Endothelial cell of hepatic sinusoid (primary cell): ENCODE measurements at regions not wholly inside any gene's neighbourhood (a gene's known extent, or its start where the extent isn't known, plus 50 kb on each side); places are given as distances from the start of the nearest gene placed in this dataset.
"Not testable (repeated sequence)": the region's sequence is repeated elsewhere in the genome, so short reads cannot be mapped to it uniquely, and the experiment has no call there.

ENCODE experiments used
- in situ Hi-C: cut with HindIII; loops from 2 replicates; pipeline ENCODE4 v1.10.0; 2017; ENCODE audit warnings: low sequenced_read_pairs

DNA sequence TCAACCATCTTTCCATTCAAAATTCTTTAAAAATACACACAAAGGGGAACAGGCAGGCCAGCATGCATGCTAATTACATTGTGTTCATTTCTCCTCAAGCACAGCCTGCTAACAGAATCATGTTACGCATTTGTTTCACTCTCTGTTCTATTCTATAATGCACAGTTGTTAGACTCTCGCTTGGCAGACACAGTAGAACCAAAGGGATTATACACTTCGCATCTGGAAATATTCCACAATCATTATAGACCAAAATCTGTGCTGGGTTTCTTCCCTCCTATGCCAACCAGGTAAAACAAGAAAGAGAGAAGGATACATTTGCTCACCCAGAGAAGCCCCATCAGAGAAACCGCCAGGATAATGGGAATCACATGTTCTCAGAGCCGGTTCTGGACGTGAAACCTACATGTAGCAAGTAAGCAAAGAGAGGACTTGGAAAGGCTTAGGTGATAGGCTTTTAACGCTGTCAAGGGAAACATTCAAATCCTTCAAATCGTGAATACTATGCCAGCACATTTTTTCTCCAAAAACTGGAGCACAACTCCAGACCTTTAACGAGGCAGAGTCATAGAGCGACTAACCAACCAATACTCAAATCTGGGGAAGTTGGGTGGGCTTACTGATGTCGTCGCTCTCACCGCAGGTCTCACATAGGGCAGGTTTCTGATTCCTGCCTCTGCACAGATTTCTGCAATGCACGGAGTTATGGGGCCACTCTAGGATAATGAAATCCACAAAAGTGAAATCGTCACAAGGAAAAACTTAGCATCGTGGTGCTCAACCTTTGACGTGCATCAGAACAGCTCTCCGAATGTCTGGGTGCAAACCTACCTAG is 380.5 kb upstream of the AUTS2 start:
- in situ Hi-C loops: no loop called here

DNA sequence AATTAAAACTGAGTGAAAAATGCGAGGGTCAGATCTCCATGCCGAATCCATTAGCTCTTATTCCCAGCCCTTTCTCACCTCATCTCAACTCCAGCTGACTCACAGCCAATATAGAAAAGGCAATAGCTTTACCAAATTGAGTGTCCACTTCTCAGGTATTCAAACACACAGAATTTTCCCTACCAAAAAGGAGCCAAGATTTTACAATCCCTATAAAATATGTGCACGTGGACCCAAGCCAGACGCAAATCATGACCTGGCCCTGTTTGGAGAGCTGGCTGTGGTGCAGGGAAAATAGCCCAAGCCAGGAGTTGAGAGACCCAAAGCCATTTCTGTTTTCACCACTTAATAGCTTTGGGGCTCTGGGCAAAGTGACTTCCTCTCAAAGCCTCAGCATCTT is 379.7 kb upstream of the AUTS2 start:
- in situ Hi-C loops: no loop called here

DNA sequence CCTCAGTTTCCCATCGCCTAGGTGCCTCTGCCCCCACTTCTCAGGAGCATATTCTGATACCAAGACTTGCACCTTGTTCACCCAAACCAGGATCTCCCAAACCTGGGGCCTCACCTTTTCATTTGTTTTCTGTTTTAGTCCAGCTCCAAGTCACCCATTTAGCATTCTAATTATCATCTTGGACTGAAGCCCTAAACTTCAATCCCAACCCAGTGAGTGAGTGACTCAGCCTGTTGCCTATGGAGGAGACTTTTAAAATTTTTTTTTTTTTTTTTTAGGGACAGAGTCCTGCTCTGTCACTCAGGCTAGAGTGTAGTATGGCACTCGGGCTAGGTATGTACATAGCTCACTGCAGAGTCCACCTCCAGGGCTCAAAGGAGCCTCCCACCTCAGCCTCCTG is 378.9 kb upstream of the AUTS2 start:
- in situ Hi-C loops: no loop called here

DNA sequence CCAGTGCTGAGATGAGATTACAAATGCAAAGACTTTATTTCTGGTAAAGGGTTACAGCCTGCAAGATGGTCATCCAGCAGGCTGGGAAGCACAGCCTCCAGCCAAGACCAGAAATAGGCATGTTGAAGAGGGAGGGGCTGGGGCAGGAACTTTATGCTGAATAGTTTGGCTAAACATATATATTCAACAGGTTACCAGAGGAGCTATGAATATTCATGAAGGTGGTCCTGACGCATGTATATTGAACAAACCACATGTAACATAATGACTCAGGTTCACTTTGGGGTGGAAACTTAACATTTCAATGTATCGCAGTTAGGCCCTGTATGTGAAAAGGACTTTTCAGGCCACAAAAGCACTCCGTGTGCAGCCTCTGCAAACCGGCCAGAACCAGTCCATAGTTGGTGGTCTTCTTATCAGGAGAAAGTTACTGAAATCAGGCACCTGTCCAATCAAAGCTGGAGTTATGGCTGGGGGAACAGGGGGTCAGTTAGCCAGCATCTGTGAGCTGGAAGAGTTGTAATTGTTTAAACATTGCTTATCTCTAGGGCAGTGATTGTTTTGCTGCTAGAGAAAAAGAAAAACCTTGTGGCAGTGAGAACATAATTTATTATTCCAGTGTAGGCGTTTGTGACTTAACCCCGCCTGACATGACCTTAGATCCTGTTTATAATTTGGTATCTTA is 372.9 kb upstream of the AUTS2 start:
- in situ Hi-C loops: no loop called here

DNA sequence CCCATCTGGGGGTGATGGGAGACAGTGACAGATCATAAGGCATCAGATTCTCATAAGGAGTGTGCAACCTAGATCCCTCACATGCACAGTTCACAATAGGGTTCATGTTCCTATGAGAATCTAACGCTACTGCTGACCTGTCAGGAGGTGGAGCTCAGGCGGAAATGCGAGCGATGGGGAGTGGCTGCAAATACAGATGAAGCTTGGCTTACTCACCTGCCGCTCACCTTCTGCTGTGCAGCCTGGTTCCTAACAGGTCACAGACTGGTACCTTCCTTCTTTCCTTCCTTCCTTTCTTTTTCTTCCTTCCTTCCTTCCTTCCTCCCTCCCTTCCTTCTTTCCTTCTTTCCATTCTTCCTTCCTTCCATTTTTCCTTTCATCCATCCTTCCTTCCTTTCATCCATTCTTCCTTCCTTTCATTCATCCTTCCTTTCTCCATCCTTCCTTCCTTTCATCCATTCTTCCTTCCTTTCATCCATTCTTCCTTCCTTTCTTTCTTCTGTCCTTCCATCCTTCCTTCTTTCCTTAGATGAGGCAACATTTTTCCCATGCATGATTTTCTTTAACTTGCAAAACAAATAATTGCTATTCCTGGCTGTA is 370.0 kb upstream of the AUTS2 start:
- in situ Hi-C loops: no loop called here

DNA sequence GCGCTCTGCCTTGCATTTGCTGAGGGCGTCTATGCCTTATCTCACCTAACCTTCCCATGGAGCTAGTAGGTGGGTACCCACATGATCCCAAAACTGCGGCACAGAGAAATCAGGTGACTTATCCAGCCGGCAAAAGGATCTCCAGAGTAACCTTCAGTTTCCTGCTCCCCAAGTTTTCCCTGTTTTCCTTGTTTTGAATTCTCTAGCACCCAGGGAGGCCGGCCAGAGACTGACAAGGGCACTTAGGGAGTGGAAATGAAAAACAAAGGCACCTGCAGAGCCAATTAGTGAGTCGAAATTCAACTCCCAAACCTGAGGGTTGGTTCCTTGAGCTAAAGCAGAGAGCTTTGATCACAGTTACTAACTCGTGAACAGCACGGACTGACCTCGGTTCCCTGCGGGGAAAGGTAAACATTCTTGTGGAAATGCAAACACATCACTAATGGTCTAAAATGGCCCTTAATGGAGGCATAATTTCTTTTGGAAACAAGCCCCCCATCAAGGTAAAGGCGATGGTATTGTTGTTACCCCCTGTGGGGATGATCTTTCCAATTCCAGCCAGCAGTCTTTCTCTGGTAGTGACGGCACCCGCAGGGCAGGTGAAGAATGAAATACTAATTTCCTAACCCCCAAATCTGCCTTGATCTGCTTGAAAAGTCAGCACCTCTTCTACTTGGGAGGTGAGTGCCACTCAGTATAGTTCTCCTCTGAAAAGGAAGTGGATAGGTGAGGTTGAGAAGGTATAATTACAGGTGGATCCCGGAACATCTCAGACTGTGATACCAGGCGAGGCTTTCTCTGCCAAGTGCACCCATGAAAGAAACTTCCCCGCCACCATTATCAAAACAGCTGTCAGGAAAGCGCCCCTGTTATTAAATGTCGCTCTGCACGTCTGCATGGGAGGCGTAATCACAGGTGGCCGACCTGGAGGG is 365.6 kb upstream of the AUTS2 start:
- in situ Hi-C loops: no loop called here

DNA sequence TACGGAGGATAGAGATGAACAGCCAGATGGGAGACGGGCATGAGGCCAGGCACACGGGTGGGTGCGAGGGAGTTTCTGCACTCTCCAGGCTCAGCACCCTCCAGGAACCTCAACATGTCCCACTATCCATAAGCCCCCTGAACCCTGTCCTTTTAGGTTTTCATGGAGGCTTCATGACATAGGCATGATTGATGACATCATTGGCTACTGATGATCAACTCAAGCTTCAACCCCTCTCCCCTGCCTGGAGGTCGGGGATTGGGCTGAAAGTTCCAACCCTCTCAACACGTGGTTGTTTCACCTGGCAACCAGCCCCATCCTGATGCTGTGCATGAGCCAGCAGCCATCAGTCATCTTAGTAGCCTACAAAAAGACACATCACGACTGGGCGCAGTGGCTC is 360.7 kb upstream of the AUTS2 start:
- in situ Hi-C loops: no loop called here

DNA sequence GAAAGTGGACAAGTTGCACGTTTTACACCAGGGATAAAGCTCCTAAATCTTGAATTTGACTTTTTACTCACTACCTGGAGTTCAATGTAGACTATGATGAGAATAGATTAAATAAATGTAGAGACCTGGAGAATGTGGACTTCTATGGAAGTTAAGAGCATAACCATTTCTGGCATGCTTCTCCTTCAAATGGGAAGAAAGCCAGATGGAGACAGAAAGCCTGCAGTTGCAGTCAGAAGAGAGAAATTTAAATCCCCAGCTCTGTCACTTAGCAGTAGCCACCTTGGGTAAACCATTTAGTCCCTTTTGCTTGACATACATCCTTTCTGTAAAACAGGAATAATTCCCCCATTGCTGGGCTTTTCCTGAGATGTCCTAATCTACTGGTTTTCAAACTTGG is 355.3 kb upstream of the AUTS2 start:
- in situ Hi-C loops: no loop called here

DNA sequence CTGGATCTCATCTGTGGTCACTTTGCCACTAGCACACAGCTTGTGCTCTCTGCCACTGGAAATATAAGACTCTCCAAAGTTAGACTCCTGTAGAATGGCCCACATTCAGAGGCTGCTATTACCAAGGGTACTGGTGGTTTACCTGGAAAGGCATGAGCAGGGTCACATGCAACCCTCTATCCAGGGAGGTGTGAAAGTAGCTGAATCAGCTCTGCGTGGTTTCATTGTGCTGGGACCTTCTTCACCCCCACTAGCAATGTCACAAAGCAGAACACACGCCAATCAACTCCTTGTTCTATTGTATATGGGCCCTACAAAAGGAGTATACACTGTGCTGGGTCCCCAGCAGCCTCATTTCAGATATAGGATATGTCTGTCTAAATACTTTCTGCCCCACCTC is 353.6 kb upstream of the AUTS2 start:
- in situ Hi-C loops: no loop called here

DNA sequence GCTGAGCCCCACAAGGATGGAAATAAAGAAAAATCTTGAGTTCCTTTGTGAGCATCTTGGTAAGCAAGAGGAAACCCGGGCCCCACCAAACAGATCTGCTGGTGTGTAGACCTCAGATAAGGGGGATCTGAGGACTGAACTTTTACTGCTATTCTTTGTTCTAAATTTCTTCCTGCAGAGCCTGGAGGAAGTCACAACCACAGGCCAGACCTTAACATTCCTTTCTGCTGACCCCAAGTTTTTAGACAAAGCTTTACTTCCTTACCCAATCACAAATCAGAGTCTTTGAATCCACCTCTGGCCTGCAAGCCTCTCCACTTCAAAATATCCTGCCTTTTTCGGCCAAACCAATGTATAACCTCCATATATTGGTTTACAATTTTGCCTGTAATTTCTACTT is 352.6 kb upstream of the AUTS2 start:
- in situ Hi-C loops: no loop called here

DNA sequence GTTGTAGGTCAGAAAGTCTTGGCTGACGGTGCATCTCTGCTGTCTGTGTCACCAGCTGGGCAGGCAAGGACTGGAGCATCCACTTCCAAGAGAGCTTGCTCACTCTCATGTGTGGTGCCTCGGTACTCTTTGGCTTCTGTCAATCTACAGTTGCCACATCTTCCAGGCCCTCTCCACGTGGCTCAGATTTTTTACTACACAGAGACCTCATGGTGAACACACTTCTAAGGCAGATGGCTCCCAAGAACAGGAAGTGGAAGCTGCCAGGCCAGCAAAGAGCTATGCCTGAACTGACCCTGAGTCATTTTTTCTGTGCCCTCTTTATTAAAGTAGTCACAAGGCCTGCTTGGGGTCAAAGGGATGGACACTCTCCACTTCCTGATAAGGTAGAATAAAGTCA is 351.5 kb upstream of the AUTS2 start:
- in situ Hi-C loops: no loop called here

DNA sequence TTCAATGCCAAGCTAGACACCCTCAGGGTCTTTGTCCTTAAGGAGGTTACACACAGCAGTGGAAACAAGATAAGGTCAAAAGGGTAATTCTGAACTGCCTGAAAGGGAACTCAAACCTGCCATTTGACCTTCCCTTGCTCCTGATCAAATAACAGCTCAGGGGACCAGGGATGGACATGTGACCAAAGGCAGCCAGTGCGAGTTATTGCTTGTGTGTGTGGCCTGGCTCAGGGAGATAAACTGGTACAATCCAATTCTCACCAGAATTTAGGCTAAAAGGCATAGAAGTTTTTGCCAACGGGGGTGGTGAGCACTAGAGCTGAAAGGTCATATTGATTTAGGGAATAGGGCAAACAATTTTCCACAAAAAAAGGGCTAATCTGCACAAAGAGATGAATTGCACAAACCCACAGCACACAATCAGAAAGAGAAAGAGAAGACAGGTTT is 349.9 kb upstream of the AUTS2 start:
- in situ Hi-C loops: not testable (repeated sequence)

DNA sequence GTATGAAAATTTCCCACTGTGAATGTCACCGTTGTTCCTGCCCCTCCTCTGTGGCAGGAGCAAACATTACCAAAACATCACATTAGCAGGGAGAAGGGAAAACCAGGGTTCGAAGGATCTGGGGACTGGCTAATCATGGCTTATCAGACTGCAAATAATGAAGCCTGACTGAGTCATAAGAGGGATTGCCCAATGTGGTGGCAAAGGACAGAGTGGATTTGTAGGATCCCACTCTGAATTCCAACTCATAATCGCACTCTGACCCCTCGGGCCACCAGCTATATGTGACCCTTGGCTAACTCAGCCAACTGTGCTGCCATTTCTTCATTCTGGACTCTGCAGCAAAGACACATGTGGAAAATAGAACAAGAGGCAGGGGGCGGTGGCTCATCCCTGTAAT is 347.3 kb upstream of the AUTS2 start:
- in situ Hi-C loops: no loop called here

DNA sequence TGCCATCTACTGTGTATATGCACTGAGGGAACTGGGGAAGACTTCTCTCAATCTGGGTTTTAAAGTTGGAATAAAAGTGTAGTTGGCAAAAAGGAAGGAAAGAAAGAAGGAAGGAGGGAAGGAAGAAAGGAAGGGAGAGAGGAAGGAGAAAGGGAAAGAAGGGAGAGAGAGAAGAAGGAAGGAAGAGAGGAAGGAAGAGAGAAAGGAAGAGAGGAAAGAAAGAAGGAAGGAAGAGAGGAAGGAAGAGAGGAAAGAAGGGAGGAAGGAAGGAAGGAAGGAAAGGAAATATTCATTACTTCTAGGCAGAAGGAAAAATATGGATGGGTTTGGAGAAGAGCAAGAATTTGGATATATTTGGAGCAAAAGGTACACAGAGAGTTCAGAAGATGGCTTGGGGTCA is 343.6 kb upstream of the AUTS2 start:
- in situ Hi-C loops: no loop called here

DNA sequence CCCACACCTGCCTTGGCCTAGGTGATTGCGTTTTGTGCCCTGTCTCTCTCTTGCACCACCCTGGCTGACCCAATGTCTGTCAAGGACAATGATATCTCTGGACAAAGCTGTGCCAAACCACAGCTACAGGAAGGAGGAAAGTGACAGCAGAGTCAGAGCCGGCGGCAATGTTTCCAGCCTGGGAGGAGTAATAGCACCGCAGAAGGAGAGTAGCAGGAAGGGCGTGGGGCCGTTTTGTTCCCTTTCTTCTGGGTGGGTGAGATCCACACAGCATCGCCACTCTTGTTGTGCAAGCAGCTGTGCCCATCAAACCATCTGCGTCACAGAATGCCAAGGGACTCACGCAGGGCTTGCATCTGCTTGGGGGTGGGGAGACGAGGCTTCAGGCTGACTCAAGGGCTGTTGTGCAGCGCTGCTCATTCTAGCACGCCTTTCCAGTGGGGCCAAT is 341.6 kb upstream of the AUTS2 start:
- in situ Hi-C loops: no loop called here

DNA sequence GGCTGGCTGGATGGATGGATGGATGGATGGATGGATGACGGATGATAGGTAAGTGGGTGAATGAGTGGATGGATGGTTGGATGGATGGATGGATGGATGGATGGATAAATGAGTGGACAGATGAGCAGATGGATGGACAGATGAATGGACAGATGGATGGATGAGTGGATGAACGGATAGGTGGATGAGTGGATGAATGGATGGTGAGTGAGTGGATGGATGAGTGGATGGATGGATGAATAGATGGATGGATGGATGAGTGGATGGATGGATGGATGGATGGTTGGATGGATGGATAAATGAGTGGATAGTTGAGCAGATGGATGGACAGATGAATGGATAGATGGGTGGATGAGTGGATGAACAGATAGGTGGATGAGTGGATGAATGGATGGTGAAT is 340.7 kb upstream of the AUTS2 start:
- in situ Hi-C loops: no loop called here

DNA sequence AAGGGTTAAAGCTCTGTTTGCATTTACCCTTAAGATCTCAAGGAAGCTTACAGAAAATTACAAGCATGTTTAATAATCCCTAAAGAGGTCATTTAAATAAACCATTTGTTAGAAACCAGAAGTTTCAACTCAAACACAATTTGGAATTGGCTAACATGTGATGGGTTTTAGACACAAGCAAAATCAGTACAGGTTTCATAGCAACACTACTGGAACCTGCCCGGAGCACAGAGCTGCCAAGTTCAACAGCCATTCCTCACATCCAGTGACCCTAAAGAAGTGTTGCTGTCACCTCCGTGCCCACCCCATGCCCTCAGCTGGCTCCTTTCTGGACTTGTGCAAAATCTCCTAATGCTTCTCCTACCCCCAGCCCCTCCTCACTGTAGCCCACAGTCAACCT is 338.8 kb upstream of the AUTS2 start:
- in situ Hi-C loops: no loop called here

DNA sequence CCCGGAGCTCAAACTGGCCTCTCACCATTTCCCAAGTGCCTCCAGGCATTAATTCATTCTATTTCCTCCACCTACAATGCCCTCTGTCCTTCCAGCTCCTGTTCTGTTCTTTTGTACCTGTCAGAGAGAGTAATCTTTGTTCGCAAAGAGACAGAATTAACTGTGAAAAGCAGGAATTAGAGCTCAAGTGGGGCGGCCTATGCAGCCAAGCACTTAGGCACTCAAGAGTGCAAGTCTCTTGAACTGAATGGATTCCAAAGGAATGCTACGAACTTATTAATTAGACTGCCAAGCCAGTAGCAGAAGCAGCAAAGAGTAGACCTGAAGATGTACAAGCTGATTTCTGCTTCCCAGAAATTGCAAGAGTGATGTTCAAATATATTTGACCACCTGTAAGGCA is 338.3 kb upstream of the AUTS2 start:
- in situ Hi-C loops: no loop called here

DNA sequence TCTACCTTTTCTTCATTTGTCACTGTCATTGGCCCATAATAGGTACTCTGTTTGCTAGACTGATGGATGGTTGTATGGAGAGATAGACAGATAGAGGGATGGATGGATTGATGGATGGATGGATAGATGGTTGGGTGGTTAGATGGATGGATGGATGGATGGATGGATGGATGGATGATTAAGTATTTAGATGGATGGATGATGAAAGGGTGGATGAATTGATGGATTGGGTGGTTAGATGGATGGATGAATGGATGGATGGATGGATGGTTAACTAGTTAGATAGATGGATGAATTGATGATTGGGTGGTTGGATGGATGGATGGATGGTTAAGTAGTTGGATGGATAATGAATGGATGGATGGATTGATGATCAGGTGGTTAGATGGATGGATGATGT is 334.7 kb upstream of the AUTS2 start:
- in situ Hi-C loops: no loop called here

DNA sequence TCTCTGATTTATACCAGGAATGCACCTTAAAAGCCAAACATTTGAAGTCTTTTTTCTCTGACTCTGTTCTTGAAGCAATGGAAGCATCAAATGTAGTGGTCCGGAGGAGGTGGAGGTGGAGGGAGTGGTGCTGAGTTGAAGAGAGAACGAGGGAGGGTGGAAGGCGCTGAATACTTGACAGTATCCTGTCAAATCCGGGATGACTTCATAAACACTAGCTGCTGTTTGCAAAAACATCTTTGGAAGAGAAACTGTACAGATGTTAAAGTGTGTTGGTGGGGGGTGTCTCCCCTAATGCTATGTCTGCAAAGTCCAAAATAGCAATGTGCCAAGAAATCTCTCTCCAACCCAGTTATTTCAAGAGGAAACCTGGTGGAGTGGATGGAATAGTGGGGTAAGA is 328.5 kb upstream of the AUTS2 start:
- in situ Hi-C loops: no loop called here

DNA sequence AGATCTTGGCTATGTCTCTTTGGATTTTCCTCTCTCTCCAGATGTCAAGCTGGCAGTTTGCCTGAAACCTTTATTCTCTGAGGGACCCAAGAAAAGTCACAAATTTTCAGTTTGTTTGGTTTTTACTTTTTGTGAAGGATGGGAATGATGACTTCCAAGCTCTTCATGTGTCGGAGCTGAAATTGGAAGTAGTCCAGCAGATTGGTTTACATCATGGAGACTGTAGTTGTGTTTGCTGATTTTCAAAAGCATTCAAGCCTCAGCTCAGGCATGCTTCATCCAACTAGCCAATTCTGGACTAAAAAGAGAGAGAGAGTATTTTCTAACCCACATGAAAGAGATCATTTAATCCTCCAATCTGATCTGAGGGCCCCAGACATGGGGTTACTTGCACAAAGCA is 326.2 kb upstream of the AUTS2 start:
- in situ Hi-C loops: no loop called here
